Stimulated activated CD4-positive, alpha-beta T cell treated with anti-CD3 and anti-CD28 coated beads, Interleukin-15, amount 100 ng/mL, for 1 hour (primary cell): ENCODE measurements at regions not wholly inside any gene's neighbourhood (a gene's known extent, or its start where the extent isn't known, plus 50 kb on each side); places are given as distances from the start of the nearest gene placed in this dataset.
"Not testable (repeated sequence)": the region's sequence is repeated elsewhere in the genome, so short reads cannot be mapped to it uniquely, and the experiment has no call there.

Experiments used
- DNase-seq, 2 donors: peaks; one replicate each; pipeline ENCODE4 v3.0.0-alpha.2; 2020; ENCODE audit warnings: low read depth in 1 of 2, low spot score in 1 of 2

DNA sequence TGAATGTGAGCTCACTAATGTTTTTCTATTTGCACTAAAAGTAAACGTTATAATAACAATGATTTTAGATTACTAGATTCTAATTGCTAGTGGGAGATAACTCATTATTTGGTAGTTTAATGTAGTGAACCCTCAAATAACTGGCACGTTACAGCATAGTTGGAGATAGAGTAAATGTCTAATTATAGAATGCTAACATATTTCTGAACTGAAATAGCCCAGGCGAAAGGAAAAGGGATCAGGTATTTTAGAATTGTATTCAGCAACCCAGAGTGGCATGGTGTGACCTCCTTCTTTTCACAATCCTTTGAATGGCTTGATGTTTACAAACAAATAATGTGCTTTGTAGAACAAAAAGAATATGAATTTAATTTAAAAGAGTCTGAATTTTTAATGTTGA, 1221.2 kb downstream of the CDH8 start:
- no peak for DNase-seq

DNA sequence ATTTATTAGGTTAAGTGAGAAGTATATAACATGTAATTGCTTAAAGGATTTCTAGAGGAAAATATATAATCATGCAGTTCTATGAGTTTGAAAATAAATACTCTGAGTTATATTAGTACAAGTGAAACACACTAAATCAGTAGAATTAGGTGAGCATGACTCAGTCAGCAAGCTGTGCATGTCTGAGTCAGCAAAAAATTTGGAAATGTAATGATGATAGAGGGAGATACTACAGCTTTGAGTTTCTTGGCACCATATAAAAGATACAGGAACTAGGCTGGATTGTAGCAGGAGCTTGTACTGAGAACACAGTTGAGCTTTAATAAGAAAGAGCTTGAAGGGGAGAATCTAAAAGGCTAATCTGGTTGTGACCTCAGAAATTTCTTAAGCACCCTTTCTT, 1224.6 kb downstream of the CDH8 start:
- no peak for DNase-seq

DNA sequence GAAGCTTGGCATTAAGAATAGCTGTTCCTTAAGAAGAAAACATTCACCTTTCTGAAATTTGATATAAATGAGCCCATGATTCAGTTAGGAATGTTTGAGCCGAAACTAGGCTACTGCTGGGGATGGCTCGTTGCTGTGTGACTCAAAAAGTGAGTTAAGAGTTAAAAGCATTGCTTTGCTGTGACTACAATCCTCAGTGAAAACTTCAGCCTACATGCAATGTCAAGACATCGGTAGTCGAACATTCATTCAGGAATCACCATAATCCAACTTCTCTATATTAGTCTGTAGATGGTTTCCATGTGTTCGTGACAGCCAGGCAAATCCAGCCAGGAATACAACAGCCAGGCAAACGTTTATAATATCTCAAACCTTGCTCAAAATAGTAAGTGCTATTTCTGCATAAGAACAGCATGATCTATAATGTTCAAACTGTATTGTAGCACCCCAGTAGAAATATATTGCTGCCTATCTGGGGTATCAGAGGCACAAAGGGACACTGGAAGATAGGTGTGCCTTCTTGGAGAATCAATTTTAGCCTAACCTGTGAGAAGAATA, 1225.1 kb downstream of the CDH8 start:
- DNase-seq: no peak

DNA sequence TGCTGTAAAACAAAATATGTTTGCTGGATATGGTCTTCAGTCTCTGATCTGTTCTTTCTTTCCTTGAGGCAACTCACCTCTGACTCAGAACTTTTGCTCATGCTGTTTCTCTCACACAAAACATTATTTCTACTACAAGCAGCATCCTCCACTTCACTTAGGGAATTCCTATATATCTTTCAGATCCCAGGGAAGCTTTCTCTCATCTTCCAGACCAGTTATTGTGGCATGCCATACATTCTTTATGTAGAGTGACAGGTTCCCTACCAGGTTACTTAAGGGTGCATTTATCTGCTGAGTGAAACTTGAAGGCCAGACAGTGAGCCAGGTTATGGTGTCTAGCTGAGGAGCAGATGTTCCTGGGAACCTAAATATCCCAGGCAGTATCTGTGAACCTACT, 1226.0 kb downstream of the CDH8 start:
- no peak for DNase-seq

DNA sequence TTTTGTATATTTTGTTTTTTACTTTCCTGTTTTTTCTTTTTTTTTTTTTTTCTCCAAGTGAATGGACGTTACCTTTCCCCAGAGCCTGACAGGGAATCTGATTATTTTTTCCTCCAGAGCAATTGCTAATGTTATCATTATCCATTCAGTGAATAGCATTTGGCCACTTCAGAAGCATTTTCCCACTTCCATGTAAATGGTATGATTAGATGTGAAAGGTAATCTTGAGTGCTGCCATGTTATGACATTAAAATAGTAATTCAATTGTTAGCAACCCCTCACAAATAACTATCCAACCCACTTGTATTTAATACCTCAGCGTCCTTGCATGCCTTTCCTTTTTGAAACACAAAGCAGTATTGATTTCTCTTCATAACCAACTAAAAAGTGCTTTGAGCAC, 1243.8 kb downstream of the CDH8 start:
- no peak for DNase-seq

DNA sequence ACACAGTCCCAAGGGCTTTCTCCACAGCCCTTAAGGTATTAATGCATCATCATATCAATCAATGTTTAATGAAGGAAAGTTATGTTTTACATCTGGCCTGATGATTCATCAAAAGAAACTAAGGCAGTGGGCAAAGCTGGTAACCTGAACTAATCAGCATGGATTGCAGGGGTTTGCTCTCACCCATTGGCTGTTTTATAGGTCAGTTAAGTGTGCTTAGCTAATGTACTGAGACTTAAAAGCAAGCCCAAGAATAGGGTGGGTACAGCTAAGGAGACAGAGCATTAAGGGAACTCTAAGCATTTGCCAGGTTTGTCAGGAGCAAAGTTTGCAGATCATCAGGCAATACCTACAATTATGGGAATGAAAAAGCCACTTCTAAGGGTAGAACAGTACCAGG, 1247.6 kb downstream of the CDH8 start:
- DNase-seq: no peak

DNA sequence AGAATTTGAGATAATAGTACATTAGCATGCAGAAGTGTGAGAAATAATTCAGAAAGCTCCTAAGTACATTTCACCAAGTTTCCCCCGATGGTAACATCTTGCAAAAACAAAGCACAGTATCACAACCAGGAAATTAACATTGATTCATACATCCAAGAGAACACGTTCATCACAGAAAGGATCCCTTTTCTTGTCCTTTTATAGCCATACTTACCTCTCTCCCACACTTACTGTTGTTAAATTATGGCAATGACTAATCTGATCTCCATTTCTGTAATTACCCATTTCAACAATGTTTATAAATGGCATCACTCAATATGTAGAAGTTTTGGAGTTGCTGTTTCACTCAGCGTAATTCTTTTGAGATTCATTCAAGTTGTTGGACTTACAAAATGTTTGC, 1260.0 kb downstream of the CDH8 start:
- no peak for DNase-seq

DNA sequence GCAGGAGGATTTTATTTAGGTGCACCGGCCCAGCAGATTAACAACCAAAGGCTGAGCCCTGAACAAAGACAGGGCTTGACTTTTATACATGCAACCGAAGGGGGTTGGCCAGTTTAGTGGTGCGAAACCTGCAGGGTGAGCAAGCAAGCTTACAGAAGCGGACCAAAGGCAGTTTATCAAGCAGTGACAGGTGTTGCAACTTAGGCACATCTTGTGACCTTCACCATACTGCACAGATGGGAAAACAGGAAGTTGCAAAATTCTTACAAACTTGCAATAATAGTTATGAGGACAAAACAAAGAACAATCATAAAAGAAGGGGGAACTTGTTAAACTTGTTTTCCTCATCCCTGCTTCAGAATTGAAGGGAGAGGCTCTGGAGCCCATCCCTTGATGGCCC, 1265.1 kb downstream of the CDH8 start:
- DNase-seq: no peak

DNA sequence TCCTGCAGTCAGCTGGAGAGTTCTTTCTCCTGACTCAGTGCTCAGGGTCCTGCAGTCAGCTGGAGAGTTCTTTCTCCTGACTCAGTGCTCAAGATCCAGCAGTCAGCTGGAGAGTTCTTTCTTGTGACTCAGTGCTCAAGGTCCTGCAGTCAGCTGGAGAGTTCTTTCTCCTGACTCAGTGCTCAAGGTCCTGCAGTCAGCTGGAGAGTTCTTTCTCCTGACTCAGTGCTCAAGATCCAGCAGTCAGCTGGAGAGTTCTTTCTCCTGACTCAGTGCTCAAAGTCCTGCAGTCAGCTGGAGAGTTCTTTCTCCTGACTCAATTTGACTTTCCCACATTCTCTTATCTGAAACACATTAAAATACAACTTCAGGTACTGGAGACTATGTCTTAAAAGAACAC, 1265.9 kb downstream of the CDH8 start:
- not testable (repeated sequence) for DNase-seq

DNA sequence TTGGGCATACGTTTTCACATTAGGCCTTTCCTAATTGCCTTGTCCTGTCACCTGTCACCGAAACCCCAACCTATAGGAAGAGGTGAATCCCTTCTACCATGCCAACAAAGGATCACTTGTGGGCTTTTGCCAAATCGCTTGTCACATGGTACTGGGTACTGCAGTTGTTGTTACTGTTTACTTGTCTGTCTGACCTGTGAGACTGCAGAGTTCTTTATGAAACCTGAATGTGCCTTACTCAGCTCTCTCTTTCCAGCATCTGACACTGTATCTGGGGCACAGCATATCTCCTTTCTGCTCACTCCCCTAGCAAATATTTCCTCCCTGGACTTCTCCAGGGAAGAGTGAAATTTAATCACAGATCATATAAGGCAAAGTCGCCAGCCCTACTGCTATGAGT, 1272.4 kb downstream of the CDH8 start:
- DNase-seq: no peak

DNA sequence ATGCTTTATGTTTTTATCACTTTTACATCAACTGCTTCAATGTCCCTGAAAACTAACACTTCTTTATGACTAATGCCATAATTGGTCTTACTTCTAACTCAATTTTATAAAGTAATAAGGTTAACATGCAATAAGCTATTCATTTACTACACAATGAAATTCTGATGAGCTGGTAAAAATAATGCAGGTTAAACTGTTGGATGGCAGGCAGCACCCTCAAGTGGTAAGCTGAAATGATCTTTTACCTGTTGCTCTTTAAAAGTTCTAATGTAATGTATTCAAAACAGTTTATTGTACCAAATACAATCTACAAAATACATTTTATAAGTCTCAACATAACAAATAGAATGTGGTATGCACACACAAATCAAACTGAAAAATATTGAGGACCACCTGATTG, 1280.3 kb downstream of the CDH8 start:
- no peak for DNase-seq

DNA sequence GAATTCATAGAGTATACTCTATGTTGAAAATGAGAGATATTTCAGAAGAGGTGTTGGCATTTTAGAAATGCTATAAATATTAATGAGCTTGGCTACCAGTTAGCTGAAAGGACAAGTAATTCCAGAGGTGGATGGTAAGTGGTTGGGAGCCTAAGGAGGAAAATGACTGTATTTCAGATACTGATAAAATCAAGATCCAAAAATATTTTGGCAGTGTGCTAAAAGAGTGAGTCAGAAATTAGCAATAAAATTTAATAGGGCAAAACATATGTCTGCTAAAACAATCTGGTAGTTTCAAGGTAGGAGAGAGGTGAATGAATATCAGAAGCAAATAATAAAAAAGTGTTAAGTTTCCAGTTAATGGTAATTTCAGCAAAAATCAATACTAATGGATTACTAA, 1287.9 kb downstream of the CDH8 start:
- DNase-seq: no peak

DNA sequence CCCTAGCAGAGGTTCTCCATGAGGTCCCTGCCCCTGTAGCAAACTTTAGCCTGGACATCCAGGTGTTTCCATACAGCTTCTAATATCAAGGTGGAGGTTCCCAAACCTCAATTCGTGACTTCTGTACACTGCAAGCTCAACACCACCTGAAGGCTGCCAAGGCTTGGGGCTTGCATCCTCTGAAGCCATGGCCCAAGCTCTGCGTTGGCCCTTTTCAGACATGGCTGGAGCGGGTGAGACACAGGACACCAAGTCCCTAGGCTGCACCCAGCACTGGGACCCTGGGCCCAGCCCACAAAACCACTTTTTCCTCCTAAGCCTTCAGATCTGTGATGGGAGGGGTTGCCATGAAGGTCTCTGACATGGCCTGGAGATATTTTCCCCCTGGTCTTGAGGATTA, 1292.0 kb downstream of the CDH8 start:
- DNase-seq: no peak

DNA sequence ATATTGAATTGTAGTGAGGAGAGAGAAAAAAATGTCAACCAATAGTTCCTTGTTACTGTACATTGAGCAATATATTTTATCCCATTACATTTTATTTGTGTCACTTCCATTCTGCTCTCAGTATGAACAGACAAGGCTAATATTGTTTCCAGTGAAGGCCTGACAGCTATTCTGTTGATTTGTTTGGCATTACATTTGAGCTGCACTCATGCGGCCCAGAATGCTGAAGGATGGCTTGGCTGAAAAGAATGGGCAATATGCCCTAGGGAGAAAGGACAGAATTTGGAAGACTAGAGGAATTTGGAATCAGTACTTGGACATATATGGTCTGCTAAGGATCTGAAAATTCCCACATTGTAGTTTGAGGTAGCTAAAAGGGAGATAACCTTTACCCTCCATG, 1294.4 kb downstream of the CDH8 start:
- DNase-seq: no peak

DNA sequence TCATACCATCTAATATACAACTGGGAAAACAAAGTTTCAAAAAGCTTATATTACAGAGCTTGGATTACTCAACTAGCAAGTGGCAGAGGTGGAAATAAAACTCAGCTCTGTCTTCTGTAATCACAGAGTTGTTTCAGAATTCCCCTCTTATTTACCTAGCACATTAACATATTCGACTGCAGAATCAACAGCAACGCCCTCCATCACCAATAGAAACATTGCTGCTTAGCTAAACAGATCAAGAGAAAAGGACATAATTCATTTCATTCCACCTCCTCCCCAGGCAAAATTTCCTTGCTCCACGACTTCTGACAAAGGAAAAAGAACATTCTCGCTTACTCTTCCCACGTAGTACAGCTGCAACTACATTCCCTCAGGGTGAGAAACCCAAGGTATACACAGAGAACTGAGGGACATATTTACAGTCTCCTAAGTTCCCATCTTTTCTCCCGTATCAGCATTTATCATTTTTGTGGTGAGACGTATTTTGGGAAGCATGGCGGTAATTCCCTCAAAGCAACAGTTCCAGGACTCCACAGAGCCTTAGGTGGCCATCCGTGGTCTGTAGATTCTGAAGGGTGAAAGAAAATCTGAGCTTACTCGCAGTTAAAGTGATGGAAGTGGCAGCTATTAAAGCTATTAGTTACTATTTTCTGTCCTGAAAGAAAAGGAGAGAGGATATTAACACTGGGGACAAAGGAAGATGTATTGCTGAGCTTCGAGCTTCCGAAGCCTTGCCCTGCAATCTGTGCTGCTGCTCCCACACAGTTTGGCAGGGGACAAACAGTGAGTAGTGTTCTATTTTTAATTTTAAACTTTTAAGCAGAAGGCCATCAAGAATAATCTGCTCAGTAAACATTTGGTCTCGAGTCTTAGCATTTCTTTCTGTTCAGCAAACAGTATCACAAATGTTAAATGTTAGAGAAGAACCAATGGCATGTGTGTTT, 1296.2 kb downstream of the CDH8 start:
- no peak for DNase-seq

DNA sequence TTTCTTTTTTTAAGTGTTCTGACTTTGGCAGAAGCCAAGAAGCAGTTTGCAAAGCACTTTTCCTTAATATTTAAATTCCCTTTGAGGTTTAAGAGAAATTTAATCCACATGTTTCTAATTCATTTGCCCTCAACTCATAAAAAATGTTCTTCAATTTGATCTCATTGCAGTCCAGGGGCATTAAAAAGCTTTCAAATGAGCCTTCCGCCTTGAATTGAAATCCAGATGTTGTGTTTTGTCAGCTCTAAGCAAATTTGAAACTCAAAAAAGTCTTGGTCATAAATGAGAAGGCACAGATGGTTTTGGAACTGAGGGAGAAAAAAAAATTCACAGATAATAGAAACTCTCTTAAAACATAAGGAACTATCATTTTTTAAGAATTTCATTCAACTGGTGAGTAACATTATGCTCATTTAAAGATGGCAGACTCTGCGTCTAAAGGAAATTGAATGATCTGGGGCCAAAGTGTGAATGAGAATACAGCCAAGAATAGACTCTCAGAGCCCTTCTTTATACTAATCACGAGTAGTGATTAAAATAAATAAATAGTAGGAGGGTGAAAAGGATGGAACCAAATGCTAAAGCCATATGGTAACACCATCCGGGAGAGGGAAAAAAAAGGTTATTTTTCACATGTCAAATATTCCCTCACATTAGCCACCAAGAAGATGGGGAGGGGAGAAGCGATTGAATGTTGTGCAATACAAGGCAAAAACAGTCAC, 1304.7 kb downstream of the CDH8 start:
- no peak for DNase-seq

DNA sequence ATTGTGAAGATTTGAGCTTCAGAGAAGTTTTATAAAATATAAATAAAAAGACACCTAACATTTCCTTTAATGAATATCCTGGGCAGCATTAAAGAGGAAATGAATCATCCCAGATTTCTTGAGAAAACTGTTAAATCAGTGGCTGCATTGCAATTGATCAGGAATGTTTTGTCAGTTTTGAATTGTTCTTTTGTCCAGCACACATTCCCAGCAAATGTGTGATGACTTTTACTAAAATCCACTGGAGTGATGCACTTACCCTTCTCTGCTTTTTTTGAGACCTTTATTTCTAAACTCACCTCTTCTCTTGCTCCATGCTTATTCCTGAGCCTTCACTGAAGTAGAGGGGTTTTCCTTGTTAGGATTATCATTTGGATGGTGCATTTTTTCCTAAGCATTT, 1307.2 kb downstream of the CDH8 start:
- no peak for DNase-seq

DNA sequence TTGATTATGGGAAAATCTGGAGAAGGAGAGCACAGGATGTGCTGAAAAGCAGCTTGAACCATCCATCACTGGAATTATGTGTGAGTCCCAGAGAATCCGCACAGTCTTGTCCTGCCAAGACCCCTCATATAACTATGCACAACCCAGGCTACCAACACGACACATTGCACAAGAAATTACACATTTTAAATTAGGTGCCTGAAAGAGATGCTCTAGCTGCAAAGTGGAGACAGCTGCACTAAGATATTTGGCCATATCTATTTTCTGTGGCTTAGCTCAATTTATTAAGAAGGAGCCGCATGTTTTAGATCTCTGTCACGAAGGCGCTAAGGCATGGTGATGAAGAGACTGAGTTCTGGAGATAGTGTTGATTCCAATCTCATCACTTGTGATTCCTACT, 1308.4 kb downstream of the CDH8 start:
- DNase-seq: no peak

DNA sequence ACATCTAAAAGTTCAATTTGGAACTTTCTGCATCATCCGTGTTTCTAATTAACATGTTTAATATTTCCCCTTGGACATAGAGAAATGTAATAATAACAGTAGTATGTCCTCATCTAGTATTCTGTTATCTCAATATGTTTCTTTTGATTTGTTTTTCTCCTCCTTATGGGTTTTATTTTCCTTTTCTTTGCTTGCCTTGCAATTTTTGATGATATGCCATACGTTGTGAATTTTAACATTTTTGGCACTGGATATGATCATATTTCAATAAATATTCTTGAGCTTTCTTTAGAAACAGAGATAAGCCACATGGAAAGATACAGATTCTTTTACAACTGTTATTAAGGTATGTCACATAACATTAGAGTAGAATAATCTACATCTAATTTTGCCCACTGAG, 1316.2 kb downstream of the CDH8 start:
- DNase-seq: no peak

DNA sequence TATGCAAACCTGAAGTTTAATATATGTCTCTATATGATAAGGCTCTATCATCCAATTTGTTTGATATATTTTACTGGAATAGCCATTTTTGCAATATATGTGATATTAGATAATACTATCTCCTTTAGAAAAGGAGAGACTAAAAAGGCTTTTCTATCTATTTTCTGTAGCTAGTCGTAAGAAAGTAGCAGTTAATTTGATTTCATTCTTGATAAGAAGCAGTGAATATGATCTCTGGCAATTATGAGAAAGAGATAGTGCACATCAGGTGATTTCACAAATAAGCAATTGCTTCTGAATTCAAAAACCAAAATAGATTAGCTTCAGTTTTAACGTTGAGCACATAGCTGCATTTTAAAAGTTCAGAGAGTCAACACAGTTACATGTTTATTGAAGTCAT, 1318.4 kb downstream of the CDH8 start:
- no peak for DNase-seq

DNA sequence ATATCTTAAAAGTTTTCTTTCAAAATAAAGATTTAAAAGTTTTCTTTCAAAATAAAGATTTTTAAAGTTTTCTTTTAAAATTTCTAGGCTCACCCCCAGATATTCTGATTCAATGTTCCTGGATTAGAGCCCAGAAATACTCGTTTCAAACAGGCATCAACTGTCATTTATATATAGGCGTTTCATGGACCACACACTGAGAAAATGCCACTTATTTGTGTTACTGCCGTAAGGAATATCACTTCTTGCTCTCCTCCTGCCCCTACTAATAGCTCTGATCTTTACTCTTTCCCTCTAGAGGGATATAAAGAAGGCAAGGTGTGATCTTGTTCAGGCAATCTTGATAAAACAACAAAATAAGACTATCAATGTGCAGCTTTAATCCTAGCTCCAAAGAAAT, 1324.1 kb downstream of the CDH8 start:
- DNase-seq: no peak

DNA sequence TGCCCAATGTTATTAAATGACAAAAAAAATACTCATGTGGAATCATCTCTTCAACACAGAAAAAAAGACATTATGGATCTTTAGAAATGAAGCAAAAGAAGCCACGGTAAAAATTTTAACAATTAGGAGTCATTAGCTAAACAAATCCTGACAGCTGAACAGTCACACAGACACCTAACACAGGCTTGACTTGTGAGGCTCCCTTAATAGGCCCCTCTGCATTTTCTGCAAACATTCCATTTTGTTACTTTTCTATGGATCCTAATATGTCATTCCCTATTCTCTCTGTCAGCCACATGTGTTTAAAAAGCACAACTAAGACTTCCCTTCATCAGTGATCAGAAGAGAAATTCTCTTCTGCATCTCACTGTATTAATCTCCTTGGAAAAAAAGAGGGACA, 1331.5 kb downstream of the CDH8 start:
- DNase-seq: no peak
